ENCODE measurements at regions not wholly inside any gene's neighbourhood (a gene's known extent, or its start where the extent isn't known, plus 50 kb on each side); places are given as distances from the start of the nearest gene placed in this dataset.
A peak's percentile ranks its signal among the peaks of the same experiment; 100 is the strongest.

GRCh38 chr1:99557546-99558202, 88.2 kb upstream of the PALMD start:
- no peak for DNase-seq (ENCODE audit: low spot score)
- intact Hi-C loops (cut with DNase I): no loop called here

GRCh38 chr1:99559166-99559565, 86.7 kb upstream of the PALMD start:
- intact Hi-C loops (cut with DNase I): no loop called here
- DNase-seq (ENCODE audit: low spot score): no peak

GRCh38 chr1:99560207-99561040, 85.5 kb upstream of the PALMD start:
- no peak for DNase-seq (ENCODE audit: low spot score)
- intact Hi-C loops (cut with DNase I): no loop called here

GRCh38 chr1:99561952-99562351, 84.0 kb upstream of the PALMD start:
- no peak for DNase-seq (ENCODE audit: low spot score)
- intact Hi-C loops (cut with DNase I): no loop called here

- DNase-seq (ENCODE audit: low spot score): no peak
- intact Hi-C loops (cut with DNase I): no loop called here
Observed at GRCh38 chr1:99565606-99566289, 80.2 kb upstream of the PALMD start.

- intact Hi-C loops (cut with DNase I): no loop called here
- DNase-seq (ENCODE audit: low spot score): no peak
Observed at GRCh38 chr1:99566290-99567021, 79.5 kb upstream of the PALMD start.

- intact Hi-C loops (cut with DNase I): no loop called here
- DNase-seq (ENCODE audit: low spot score): no peak
Observed at GRCh38 chr1:99570486-99571089, 75.3 kb upstream of the PALMD start.

- intact Hi-C loops (cut with DNase I): no loop called here
Observed at GRCh38 chr1:99571092-99571734, 74.7 kb upstream of the PALMD start.

GRCh38 chr1:99573431-99574217, 72.3 kb upstream of the PALMD start:
- intact Hi-C loops (cut with DNase I): no loop called here
- DNase-seq (ENCODE audit: low spot score): no peak

More at GRCh38 chr1:99571092-99571734, 74.7 kb upstream of the PALMD start:
- DNase-seq (ENCODE audit: low spot score): no peak

- intact Hi-C loops (cut with DNase I): no loop called here
- DNase-seq (ENCODE audit: low spot score): no peak
Observed at GRCh38 chr1:99577313-99577712, 68.6 kb upstream of the PALMD start.

- intact Hi-C loops (cut with DNase I): no loop called here
- DNase-seq (ENCODE audit: low spot score): no peak
Observed at GRCh38 chr1:99579691-99580172, 66.2 kb upstream of the PALMD start.

GRCh38 chr1:99580451-99580850, 65.5 kb upstream of the PALMD start:
- intact Hi-C loops (cut with DNase I): no loop called here
- DNase-seq (ENCODE audit: low spot score): peak; percentile 84

- intact Hi-C loops (cut with DNase I): no loop called here
- no peak for DNase-seq (ENCODE audit: low spot score)
Observed at GRCh38 chr1:99587008-99587407, 58.9 kb upstream of the PALMD start.

- DNase-seq (ENCODE audit: low spot score): no peak
- intact Hi-C loops (cut with DNase I): no loop called here
Observed at GRCh38 chr1:99589186-99589636, 56.7 kb upstream of the PALMD start.

GRCh38 chr1:99590578-99591209, 55.2 kb upstream of the PALMD start:
- no peak for DNase-seq (ENCODE audit: low spot score)
- intact Hi-C loops (cut with DNase I): no loop called here

- intact Hi-C loops (cut with DNase I): no loop called here
- no peak for DNase-seq (ENCODE audit: low spot score)
Observed at GRCh38 chr1:99591886-99592285, 54.0 kb upstream of the PALMD start.

- intact Hi-C loops (cut with DNase I): no loop called here
- DNase-seq (ENCODE audit: low spot score): no peak
Observed at GRCh38 chr1:99594205-99594604, 51.7 kb upstream of the PALMD start.
